ENCODE measurements at regions not wholly inside any gene's neighbourhood (a gene's known extent, or its start where the extent isn't known, plus 50 kb on each side); places are given as distances from the start of the nearest gene placed in this dataset.

- H3K27me3 ChIP-seq: no peaks in the 10 kb centered on the region
- H3K4me3 ChIP-seq: 0 out of 2 replicates have a peak overlapping the region, but pooled peaks have one; percentile 6
- peak; percentile 76 to 85 for DNase-seq
- peaks cover 3% of the 10 kb centered on the region; the same call in 1 of the 2 replicates for H3K9me3 ChIP-seq (replicated peaks)
- H3K4me1 ChIP-seq: peaks cover 18% of the 10 kb centered on the region
- H3K36me3 ChIP-seq: no peaks in the 10 kb centered on the region
- peak overlapping the region; percentile 11; the same call in 1 of the 2 replicates for H3K27ac ChIP-seq
These were observed 59.1 kb downstream of the BOD1 start for GRCh38 chr5:173557123-173557903.

GRCh38 chr5:173556142-173557028, 60.1 kb downstream of the BOD1 start:
- Histone ChIP-seq H3K9me3 (replicated peaks) (peaks cover 3% of the 10 kb centered on the region; the same call in 1 of the 2 replicates), H3K27me3 (no peaks in the 10 kb centered on the region), H3K27ac (no peak overlapping the region), H3K4me3 (no peak overlapping the region), H3K36me3 (no peaks in the 10 kb centered on the region), H3K4me1 (peaks cover 18% of the 10 kb centered on the region)
- DNase-seq: no peak

- Histone ChIP-seq H3K27me3 (no peaks in the 10 kb centered on the region), H3K9me3 (replicated peaks) (peaks cover 2% of the 10 kb centered on the region; the same call in 1 of the 2 replicates), H3K4me3 (no peak overlapping the region), H3K4me1 (peaks cover 18% of the 10 kb centered on the region), H3K36me3 (no peaks in the 10 kb centered on the region), H3K27ac (no peak overlapping the region)
- no peak for DNase-seq
These were observed 61.3 kb downstream of the BOD1 start for GRCh38 chr5:173554989-173555705.

- H3K4me1 ChIP-seq: peaks cover 18% of the 10 kb centered on the region
- H3K36me3 ChIP-seq: no peaks in the 10 kb centered on the region
- H3K9me3 ChIP-seq (replicated peaks): no peaks in the 10 kb centered on the region
- H3K27ac ChIP-seq: no peak overlapping the region
- no peak overlapping the region for H3K4me3 ChIP-seq
- DNase-seq: peak in 1 of 2 experiments; percentile 50
- H3K27me3 ChIP-seq: no peaks in the 10 kb centered on the region
These were observed 62.2 kb downstream of the BOD1 start for GRCh38 chr5:173554038-173554955.

GRCh38 chr5:173550641-173551040, 65.8 kb downstream of the BOD1 start:
- H3K4me1 ChIP-seq: peaks cover 18% of the 10 kb centered on the region
- H3K27me3 ChIP-seq: no peaks in the 10 kb centered on the region
- no peak overlapping the region for H3K27ac ChIP-seq
- H3K4me3 ChIP-seq: no peak overlapping the region
- no peak for DNase-seq
- 0 out of 2 replicates have a peak, but pooled peaks cover 2% of the 10 kb centered on the region for H3K9me3 ChIP-seq (replicated peaks)
- no peaks in the 10 kb centered on the region for H3K36me3 ChIP-seq

GRCh38 chr5:173549644-173550043, 66.8 kb downstream of the BOD1 start:
- Histone ChIP-seq H3K4me1 (peaks cover 18% of the 10 kb centered on the region), H3K9me3 (replicated peaks) (0 out of 2 replicates have a peak, but pooled peaks cover 2% of the 10 kb centered on the region), H3K36me3 (no peaks in the 10 kb centered on the region), H3K4me3 (no peak overlapping the region), H3K27me3 (no peaks in the 10 kb centered on the region), H3K27ac (no peak overlapping the region)
- DNase-seq: no peak

- peaks cover 9% of the 10 kb centered on the region; the same call in 1 of the 2 replicates for H3K4me1 ChIP-seq
- 0 out of 2 replicates have a peak, but pooled peaks cover 2% of the 10 kb centered on the region for H3K9me3 ChIP-seq (replicated peaks)
- no peaks in the 10 kb centered on the region for H3K36me3 ChIP-seq
- DNase-seq: peak; percentile 51 to 62
- no peaks in the 10 kb centered on the region for H3K27me3 ChIP-seq
- H3K4me3 ChIP-seq: no peak overlapping the region
- H3K27ac ChIP-seq: no peak overlapping the region
These were observed 68.9 kb downstream of the BOD1 start for GRCh38 chr5:173547579-173547978.

- no peaks in the 10 kb centered on the region for H3K27me3 ChIP-seq
- no peak overlapping the region for H3K27ac ChIP-seq
- DNase-seq: no peak
These were observed 73.5 kb downstream of the BOD1 start for GRCh38 chr5:173542964-173543363.

GRCh38 chr5:173542159-173542558, 74.3 kb downstream of the BOD1 start:
- H3K27ac ChIP-seq: no peak overlapping the region

More at GRCh38 chr5:173542964-173543363, 73.5 kb downstream of the BOD1 start:
- H3K4me1 ChIP-seq: peaks cover 9% of the 10 kb centered on the region; the same call in 1 of the 2 replicates
- no peaks in the 10 kb centered on the region for H3K36me3 ChIP-seq
- no peak overlapping the region for H3K4me3 ChIP-seq
- H3K9me3 ChIP-seq (replicated peaks): 0 out of 2 replicates have a peak, but pooled peaks cover 2% of the 10 kb centered on the region

GRCh38 chr5:173538654-173539053, 77.8 kb downstream of the BOD1 start:
- H3K27me3 ChIP-seq: no peaks in the 10 kb centered on the region
- no peak overlapping the region for H3K27ac ChIP-seq
- DNase-seq: no peak
- H3K36me3 ChIP-seq: no peaks in the 10 kb centered on the region
- no peaks in the 10 kb centered on the region for H3K9me3 ChIP-seq (replicated peaks)
- peaks cover 3% of the 10 kb centered on the region; the same call in 1 of the 2 replicates for H3K4me1 ChIP-seq
- H3K4me3 ChIP-seq: no peak overlapping the region

More at GRCh38 chr5:173542159-173542558, 74.3 kb downstream of the BOD1 start:
- H3K9me3 ChIP-seq (replicated peaks): no peaks in the 10 kb centered on the region
- DNase-seq: no peak
- peaks cover 2% of the 10 kb centered on the region; the same call in 1 of the 2 replicates for H3K4me1 ChIP-seq
- H3K4me3 ChIP-seq: no peak overlapping the region
- H3K27me3 ChIP-seq: no peaks in the 10 kb centered on the region
- H3K36me3 ChIP-seq: no peaks in the 10 kb centered on the region

- DNase-seq: no peak
- no peaks in the 10 kb centered on the region for H3K9me3 ChIP-seq (replicated peaks)
- no peak overlapping the region for H3K4me3 ChIP-seq
- H3K36me3 ChIP-seq: no peaks in the 10 kb centered on the region
- peaks cover 3% of the 10 kb centered on the region; the same call in 1 of the 2 replicates for H3K4me1 ChIP-seq
- H3K27ac ChIP-seq: no peak overlapping the region
- H3K27me3 ChIP-seq: no peaks in the 10 kb centered on the region
These were observed 78.4 kb downstream of the BOD1 start for GRCh38 chr5:173538018-173538417.

- no peak overlapping the region for H3K4me3 ChIP-seq
These were observed 79.2 kb downstream of the BOD1 start for GRCh38 chr5:173537228-173537627.

GRCh38 chr5:173535976-173536639, 80.3 kb downstream of the BOD1 start:
- Histone ChIP-seq H3K9me3 (replicated peaks) (no peaks in the 10 kb centered on the region), H3K36me3 (no peaks in the 10 kb centered on the region), H3K4me3 (no peak overlapping the region), H3K4me1 (peaks cover 3% of the 10 kb centered on the region; the same call in 1 of the 2 replicates), H3K27me3 (no peaks in the 10 kb centered on the region), H3K27ac (no peak overlapping the region)
- DNase-seq: no peak

More at GRCh38 chr5:173537228-173537627, 79.2 kb downstream of the BOD1 start:
- Histone ChIP-seq H3K36me3 (no peaks in the 10 kb centered on the region), H3K9me3 (replicated peaks) (no peaks in the 10 kb centered on the region), H3K27ac (no peak overlapping the region), H3K4me1 (peaks cover 3% of the 10 kb centered on the region; the same call in 1 of the 2 replicates), H3K27me3 (no peaks in the 10 kb centered on the region)
- peak in 1 of 2 experiments; percentile 45 for DNase-seq
